ENCODE measurements at regions not wholly inside any gene's neighbourhood (a gene's known extent, or its start where the extent isn't known, plus 50 kb on each side); places are given as distances from the start of the nearest gene placed in this dataset.
"Not testable (repeated sequence)": the region's sequence is repeated elsewhere in the genome, so short reads cannot be mapped to it uniquely, and the experiment has no call there.

DNA sequence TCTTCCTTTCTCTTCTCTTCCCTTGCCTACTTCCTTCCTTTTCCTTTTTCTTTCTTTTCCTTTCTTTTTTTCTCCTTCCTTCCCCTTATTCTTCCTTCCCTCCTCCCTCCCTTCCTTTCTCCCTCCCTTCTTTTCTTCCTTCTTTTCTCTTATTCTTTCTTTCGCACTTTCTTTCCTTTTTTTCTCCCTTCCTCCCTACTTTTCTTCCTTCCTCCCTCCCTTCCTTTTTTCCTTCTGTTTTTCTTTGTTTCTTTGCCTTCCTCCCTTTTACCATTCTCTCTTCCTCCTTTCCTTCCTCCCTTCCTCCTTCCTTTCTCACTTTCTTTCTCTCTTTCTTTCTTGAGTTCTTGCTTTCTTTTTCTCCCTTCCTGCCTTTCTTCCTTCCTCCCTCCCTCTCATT, 416.5 kb downstream of the ANKRD30B start:
- H3K27me3 ChIP-seq (ENCODE audit: low read depth, low read length); H3K4me3 ChIP-seq (ENCODE audit: low read depth in 1 of 2, low read length in 2 of 2); H3K27ac ChIP-seq (ENCODE audit: low read length); H3K4me1 ChIP-seq (ENCODE audit: control insufficient read depth in 1 of 2, insufficient read depth in 2 of 2, low read length in 2 of 2); H3K9me3 ChIP-seq (ENCODE audit: control insufficient read depth in 1 of 2, low read length in 2 of 2); H3K36me3 ChIP-seq (ENCODE audit: control insufficient read depth in 1 of 2, insufficient read depth in 2 of 2, low read length in 2 of 2): not testable (repeated sequence)

DNA sequence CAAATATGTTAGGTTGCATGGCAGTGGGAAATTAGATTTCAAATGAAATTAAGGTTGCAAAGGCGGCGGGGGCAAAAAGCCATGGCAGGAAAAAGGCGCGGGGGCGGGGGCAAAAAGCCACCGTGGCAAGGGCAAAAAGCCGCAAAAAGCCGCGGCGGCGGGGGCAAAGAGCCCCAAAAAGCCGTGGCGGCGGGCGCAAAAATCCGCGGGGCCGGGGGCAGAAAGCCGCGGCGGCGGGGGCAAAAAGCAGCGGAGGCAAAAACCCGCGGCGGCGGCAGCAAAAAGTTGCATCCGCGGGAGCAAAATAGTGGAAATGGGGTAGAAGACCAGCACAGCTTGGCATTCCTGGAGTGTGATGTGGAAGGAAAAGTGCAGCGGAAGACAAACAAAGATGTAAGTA, 417.1 kb downstream of the ANKRD30B start:
- no peaks in the 10 kb centered on the region for H3K9me3 ChIP-seq (ENCODE audit: control insufficient read depth in 1 of 2, low read length in 2 of 2)
- no peaks in the 10 kb centered on the region for H3K36me3 ChIP-seq (ENCODE audit: control insufficient read depth in 1 of 2, insufficient read depth in 2 of 2, low read length in 2 of 2)
- H3K4me3 ChIP-seq (ENCODE audit: low read depth in 1 of 2, low read length in 2 of 2), result no peak overlapping the region
- H3K4me1 ChIP-seq (ENCODE audit: control insufficient read depth in 1 of 2, insufficient read depth in 2 of 2, low read length in 2 of 2), result no peaks in the 10 kb centered on the region
- no peaks in the 10 kb centered on the region for H3K27me3 ChIP-seq (ENCODE audit: low read depth, low read length)
- H3K27ac ChIP-seq (ENCODE audit: low read length), result no peak overlapping the region

DNA sequence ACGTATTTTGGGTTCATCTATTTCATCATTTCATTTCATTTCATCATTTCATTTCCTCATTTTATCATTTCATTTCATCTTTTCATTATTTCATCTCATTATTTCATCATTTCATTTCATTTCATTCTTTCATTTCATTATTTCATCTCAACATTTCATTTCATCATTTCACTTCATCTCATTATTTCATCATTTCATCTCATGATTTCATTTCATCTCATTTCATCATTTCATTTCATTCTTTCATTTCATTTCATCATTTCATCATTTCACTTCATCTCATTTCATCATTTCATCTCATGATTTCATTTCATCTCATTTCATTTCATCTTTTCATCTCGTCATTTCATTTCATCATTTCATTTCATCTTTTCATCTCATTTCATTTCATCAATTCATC, 445.1 kb downstream of the ANKRD30B start:
- not testable (repeated sequence) for H3K27me3 ChIP-seq (ENCODE audit: low read depth, low read length); H3K9me3 ChIP-seq (ENCODE audit: control insufficient read depth in 1 of 2, low read length in 2 of 2); H3K27ac ChIP-seq (ENCODE audit: low read length); H3K36me3 ChIP-seq (ENCODE audit: control insufficient read depth in 1 of 2, insufficient read depth in 2 of 2, low read length in 2 of 2); H3K4me1 ChIP-seq (ENCODE audit: control insufficient read depth in 1 of 2, insufficient read depth in 2 of 2, low read length in 2 of 2); H3K4me3 ChIP-seq (ENCODE audit: low read depth in 1 of 2, low read length in 2 of 2)

DNA sequence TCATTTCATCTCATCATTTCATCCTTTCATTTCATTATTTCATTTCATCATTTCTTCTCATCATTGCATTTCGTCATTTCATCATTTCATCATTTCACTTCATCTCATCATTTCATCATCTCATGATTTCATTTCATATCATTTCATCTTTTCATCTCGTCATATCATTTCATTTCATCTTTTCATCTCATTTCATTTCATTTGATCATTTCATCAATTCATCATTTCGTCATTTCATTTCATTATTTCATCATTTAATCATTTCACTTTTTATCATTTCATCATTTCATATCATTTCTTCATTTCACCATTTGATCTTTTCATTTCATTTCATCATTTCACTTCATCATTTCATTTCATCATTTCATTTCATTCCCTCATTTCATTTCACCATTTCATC, 445.8 kb downstream of the ANKRD30B start:
- H3K4me1 ChIP-seq (ENCODE audit: control insufficient read depth in 1 of 2, insufficient read depth in 2 of 2, low read length in 2 of 2); H3K9me3 ChIP-seq (ENCODE audit: control insufficient read depth in 1 of 2, low read length in 2 of 2); H3K36me3 ChIP-seq (ENCODE audit: control insufficient read depth in 1 of 2, insufficient read depth in 2 of 2, low read length in 2 of 2); H3K4me3 ChIP-seq (ENCODE audit: low read depth in 1 of 2, low read length in 2 of 2); H3K27ac ChIP-seq (ENCODE audit: low read length); H3K27me3 ChIP-seq (ENCODE audit: low read depth, low read length): not testable (repeated sequence)

DNA sequence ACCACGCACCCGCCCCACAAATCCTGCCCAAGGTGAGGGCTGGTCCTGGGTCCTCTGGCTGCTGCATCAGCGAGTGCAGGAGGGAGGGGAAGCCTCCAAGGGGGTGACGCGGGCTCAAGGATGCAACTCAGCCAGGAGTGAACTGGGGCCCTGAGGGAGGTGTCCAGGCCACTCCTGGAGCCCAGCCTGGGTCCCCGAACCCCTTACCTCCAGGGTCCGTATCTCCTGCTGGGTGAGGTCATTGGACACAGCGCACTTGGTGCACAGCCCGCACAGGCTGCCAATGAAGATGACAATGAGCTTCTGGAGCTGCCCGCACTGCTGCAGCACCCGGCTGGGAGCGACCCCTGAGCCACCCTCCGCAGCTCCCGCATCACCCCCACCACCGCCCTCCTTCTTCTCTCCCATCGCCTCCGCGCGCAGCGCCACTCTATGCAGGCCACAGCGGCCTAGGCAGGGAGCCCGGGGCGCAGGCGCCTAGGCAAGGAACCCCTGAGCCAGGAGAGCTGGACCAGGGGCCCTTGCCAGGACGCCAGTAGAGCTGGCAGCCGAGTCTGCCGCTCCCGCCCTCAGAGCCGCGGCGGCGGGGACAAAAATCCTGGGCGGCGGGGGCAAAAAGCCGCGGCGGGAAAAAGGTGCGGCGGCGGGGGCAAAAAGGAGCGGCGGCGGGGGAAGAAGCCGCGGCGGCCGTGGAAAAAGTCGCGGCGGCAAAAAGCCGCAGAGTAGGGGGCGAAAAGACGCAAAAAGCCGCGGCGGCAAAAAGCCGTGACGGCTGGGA, 449.6 kb downstream of the ANKRD30B start:
- not testable (repeated sequence) for H3K27ac ChIP-seq (ENCODE audit: low read length); H3K9me3 ChIP-seq (ENCODE audit: control insufficient read depth in 1 of 2, low read length in 2 of 2); H3K27me3 ChIP-seq (ENCODE audit: low read depth, low read length); H3K36me3 ChIP-seq (ENCODE audit: control insufficient read depth in 1 of 2, insufficient read depth in 2 of 2, low read length in 2 of 2); H3K4me1 ChIP-seq (ENCODE audit: control insufficient read depth in 1 of 2, insufficient read depth in 2 of 2, low read length in 2 of 2)
- H3K4me3 ChIP-seq (ENCODE audit: low read depth in 1 of 2, low read length in 2 of 2), result peak overlapping the region in 1 of 2 donors; percentile 47

DNA sequence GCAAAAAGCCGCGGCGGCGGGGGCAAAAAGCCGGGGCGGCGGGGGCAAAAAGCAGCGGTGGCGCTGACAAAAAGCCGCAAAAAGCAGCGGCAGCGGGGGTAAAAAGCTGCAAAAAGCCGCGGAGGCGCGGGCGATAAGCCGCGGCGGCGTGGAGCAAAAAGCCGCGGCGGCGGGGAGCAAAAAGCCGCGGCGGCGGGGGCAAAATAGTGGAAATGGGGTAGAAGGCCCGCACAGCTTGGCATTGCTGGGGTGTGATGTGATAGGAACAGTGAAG, 450.1 kb downstream of the ANKRD30B start:
- H3K4me1 ChIP-seq (ENCODE audit: control insufficient read depth in 1 of 2, insufficient read depth in 2 of 2, low read length in 2 of 2), result peaks cover 0 to 4% of the 10 kb centered on the region in 2 donors
- H3K4me3 ChIP-seq (ENCODE audit: low read depth in 1 of 2, low read length in 2 of 2), result peak overlapping the region in 1 of 2 donors; percentile 47
- H3K36me3 ChIP-seq (ENCODE audit: control insufficient read depth in 1 of 2, insufficient read depth in 2 of 2, low read length in 2 of 2), result no peaks in the 10 kb centered on the region
- no peak overlapping the region for H3K27ac ChIP-seq (ENCODE audit: low read length)
- peaks cover 0 to 5% of the 10 kb centered on the region in 2 donors for H3K9me3 ChIP-seq (ENCODE audit: control insufficient read depth in 1 of 2, low read length in 2 of 2)
- no peaks in the 10 kb centered on the region for H3K27me3 ChIP-seq (ENCODE audit: low read depth, low read length)
